Activated CD4-positive, alpha-beta T cell treated with anti-CD3 and anti-CD28 coated beads for 36 hours (primary cell): ENCODE measurements at regions not wholly inside any gene's neighbourhood (a gene's known extent, or its start where the extent isn't known, plus 50 kb on each side); places are given as distances from the start of the nearest gene placed in this dataset.
"Not testable (repeated sequence)": the region's sequence is repeated elsewhere in the genome, so short reads cannot be mapped to it uniquely, and the experiment has no call there.

ENCODE experiments used
- ATAC-seq: fragments of 200-7000 bp; cut with Tn5 transposase; one replicate; pipeline ENCODE4 v1.10.0; 2021; ENCODE audit warnings: mild to moderate bottlenecking, moderate library complexity
- CTCF ChIA-PET: fragments of 350-600 bp; sonication (Branson Sonifier 250); formaldehyde crosslinking; loops from one replicate; lab custom pipeline; 2021; ENCODE audit warnings: antibody characterized with exemption; lab: Charles Lee
- POLR2A ChIA-PET: fragments of 350-600 bp; sonication (Branson Sonifier 250); formaldehyde crosslinking; loops from one replicate; lab custom pipeline; 2021; ENCODE audit warnings: antibody characterized with exemption, inconsistent platforms; lab: Charles Lee
- DNase-seq: peaks from one replicate; pipeline ENCODE4 v3.0.0-alpha.2; 2020
- H3K27ac Mint-ChIP-seq: one replicate; pipeline ENCODE4 v1.8.0; 2021; ENCODE audit warnings: mixed read lengths
- H3K27me3 Mint-ChIP-seq: one replicate; pipeline ENCODE4 v1.8.0; 2021; ENCODE audit warnings: mixed read lengths
- H3K36me3 Mint-ChIP-seq: one replicate; pipeline ENCODE4 v1.8.0; 2021; ENCODE audit warnings: low read depth, mixed read lengths
- H3K4me1 Mint-ChIP-seq: one replicate; pipeline ENCODE4 v1.8.0; 2021; ENCODE audit warnings: mixed read lengths
- H3K4me3 Mint-ChIP-seq: one replicate; pipeline ENCODE4 v1.8.0; 2021; ENCODE audit warnings: mild to moderate bottlenecking, moderate library complexity, mixed read lengths
- H3K9me3 Mint-ChIP-seq: one replicate; pipeline ENCODE4 v1.8.0; 2021; ENCODE audit warnings: low read depth, mixed read lengths
- intact Hi-C, 2 experiments: fragments of 100-400 bp; cut with DNase I in 1 of 2; cut with micrococcal nuclease in 1 of 2; formaldehyde crosslinking; loops; one replicate each; pipeline versions ENCODE4 v1.14.2 to v1.15.1; 2022 to 2024; cut with DNase I, micrococcal nuclease

GRCh38 chr12:91271185-91271584, 88.6 kb upstream of the DCN start:
- Mint-ChIP-seq H3K4me1 (no peaks in the 10 kb centered on the region), H3K4me3 (no peak overlapping the region), H3K9me3 (no peaks in the 10 kb centered on the region), H3K36me3 (no peaks in the 10 kb centered on the region), H3K27ac (no peak overlapping the region), H3K27me3 (peaks cover 17% of the 10 kb centered on the region)
- intact Hi-C loops, result no loop called here
- ChIA-PET POLR2A (no interaction called here), CTCF (no interaction called here)
- DNase-seq, result no peak
- ATAC-seq, result no peak

GRCh38 chr12:91267039-91267438, 84.4 kb upstream of the DCN start:
- CTCF ChIA-PET, result no interaction called here

GRCh38 chr12:91264178-91264577, 81.6 kb upstream of the DCN start:
- ATAC-seq (no peak), DNase-seq (no peak)
- POLR2A ChIA-PET, result no interaction called here
- no peaks in the 10 kb centered on the region for H3K4me1 Mint-ChIP-seq
- no peaks in the 10 kb centered on the region for H3K9me3 Mint-ChIP-seq
- H3K27me3 Mint-ChIP-seq, result peaks cover 6% of the 10 kb centered on the region
- no peak overlapping the region for H3K4me3 Mint-ChIP-seq
- H3K27ac Mint-ChIP-seq, result no peak overlapping the region
- CTCF ChIA-PET, result interaction anchor here (1.3 kb wide), 1 partner anchor 11 kb away, joined by 5 read pairs; no protein-coding TSS in a partner anchor
- intact Hi-C loops, result no loop called here
- H3K36me3 Mint-ChIP-seq, result no peaks in the 10 kb centered on the region

More at GRCh38 chr12:91267039-91267438, 84.4 kb upstream of the DCN start:
- ATAC-seq (no peak), DNase-seq (no peak)
- intact Hi-C loops, result no loop called here
- POLR2A ChIA-PET, result no interaction called here
- H3K36me3 Mint-ChIP-seq, result no peaks in the 10 kb centered on the region
- no peaks in the 10 kb centered on the region for H3K4me1 Mint-ChIP-seq
- no peak overlapping the region for H3K4me3 Mint-ChIP-seq
- H3K27me3 Mint-ChIP-seq, result peaks cover 12% of the 10 kb centered on the region
- H3K27ac Mint-ChIP-seq, result no peak overlapping the region
- no peaks in the 10 kb centered on the region for H3K9me3 Mint-ChIP-seq

- no peaks in the 10 kb centered on the region for H3K9me3 Mint-ChIP-seq
- DNase-seq, result no peak
- H3K36me3 Mint-ChIP-seq, result no peaks in the 10 kb centered on the region
- ChIA-PET CTCF (no interaction called here), POLR2A (no interaction called here)
- ATAC-seq, result no peak
- intact Hi-C loops, result no loop called here
- no peak overlapping the region for H3K4me3 Mint-ChIP-seq
- no peaks in the 10 kb centered on the region for H3K4me1 Mint-ChIP-seq
- no peak overlapping the region for H3K27ac Mint-ChIP-seq
- H3K27me3 Mint-ChIP-seq, result no peaks in the 10 kb centered on the region
Observed at GRCh38 chr12:91261820-91262676, 79.4 kb upstream of the DCN start.

GRCh38 chr12:91256411-91256810, 73.8 kb upstream of the DCN start:
- CTCF ChIA-PET, result no interaction called here
- ATAC-seq (no peak), DNase-seq (no peak)
- POLR2A ChIA-PET, result no interaction called here
- Mint-ChIP-seq H3K9me3 (no peaks in the 10 kb centered on the region), H3K36me3 (no peaks in the 10 kb centered on the region), H3K4me1 (no peaks in the 10 kb centered on the region), H3K27ac (no peak overlapping the region), H3K4me3 (no peak overlapping the region), H3K27me3 (peaks cover 5% of the 10 kb centered on the region)
- intact Hi-C loops, result no loop called here

- CTCF ChIA-PET, result no interaction called here
- Mint-ChIP-seq H3K27ac (no peak overlapping the region), H3K9me3 (peaks cover 2% of the 10 kb centered on the region), H3K4me3 (no peak overlapping the region), H3K36me3 (no peaks in the 10 kb centered on the region), H3K27me3 (peaks cover 9% of the 10 kb centered on the region), H3K4me1 (no peaks in the 10 kb centered on the region)
- POLR2A ChIA-PET, result no interaction called here
- DNase-seq (no peak), ATAC-seq (no peak)
- intact Hi-C loops, result no loop called here
Observed at GRCh38 chr12:91252341-91252740, 69.7 kb upstream of the DCN start.

GRCh38 chr12:91250273-91250665, 67.7 kb upstream of the DCN start:
- CTCF ChIA-PET, result interaction anchor here (0.6 kb wide), 2 partner anchors 171 to 916 kb away, joined by 3 read pairs; no protein-coding TSS in a partner anchor
- DNase-seq (no peak), ATAC-seq (no peak)
- Mint-ChIP-seq H3K4me1 (no peaks in the 10 kb centered on the region), H3K27ac (no peak overlapping the region), H3K4me3 (no peak overlapping the region), H3K9me3 (peaks cover 2% of the 10 kb centered on the region), H3K36me3 (no peaks in the 10 kb centered on the region), H3K27me3 (peaks cover 6% of the 10 kb centered on the region)
- intact Hi-C loops, result no loop called here
- POLR2A ChIA-PET, result no interaction called here

GRCh38 chr12:91249518-91250272, 67.1 kb upstream of the DCN start:
- no peak for ATAC-seq
- peaks cover 6% of the 10 kb centered on the region for H3K27me3 Mint-ChIP-seq
- no peak for DNase-seq
- POLR2A ChIA-PET, result no interaction called here
- H3K4me3 Mint-ChIP-seq, result no peak overlapping the region
- H3K4me1 Mint-ChIP-seq, result no peaks in the 10 kb centered on the region
- intact Hi-C loops, result no loop called here
- no peaks in the 10 kb centered on the region for H3K36me3 Mint-ChIP-seq
- H3K27ac Mint-ChIP-seq, result no peak overlapping the region
- H3K9me3 Mint-ChIP-seq, result peaks cover 2% of the 10 kb centered on the region
- CTCF ChIA-PET, result no interaction called here

GRCh38 chr12:91249054-91249453, 66.4 kb upstream of the DCN start:
- ATAC-seq (no peak), DNase-seq (no peak)
- Mint-ChIP-seq H3K27me3 (peaks cover 4% of the 10 kb centered on the region), H3K4me3 (no peak overlapping the region), H3K36me3 (no peaks in the 10 kb centered on the region), H3K4me1 (no peaks in the 10 kb centered on the region), H3K27ac (no peak overlapping the region), H3K9me3 (peaks cover 2% of the 10 kb centered on the region)
- intact Hi-C loops, result no loop called here
- CTCF ChIA-PET, result no interaction called here
- POLR2A ChIA-PET, result no interaction called here

- H3K4me1 Mint-ChIP-seq, POLR2A ChIA-PET, CTCF ChIA-PET, H3K9me3 Mint-ChIP-seq, H3K4me3 Mint-ChIP-seq, H3K27me3 Mint-ChIP-seq, H3K27ac Mint-ChIP-seq, ATAC-seq, DNase-seq, H3K36me3 Mint-ChIP-seq, intact Hi-C loops: not testable (repeated sequence)
Observed at GRCh38 chr12:91243177-91243576, 60.6 kb upstream of the DCN start.

- no peaks in the 10 kb centered on the region for H3K4me1 Mint-ChIP-seq
- peaks cover 1% of the 10 kb centered on the region for H3K27me3 Mint-ChIP-seq
- no peaks in the 10 kb centered on the region for H3K36me3 Mint-ChIP-seq
- H3K9me3 Mint-ChIP-seq, result no peaks in the 10 kb centered on the region
- POLR2A ChIA-PET, result no interaction called here
- no peak for DNase-seq
- H3K27ac Mint-ChIP-seq, result no peak overlapping the region
- no peak overlapping the region for H3K4me3 Mint-ChIP-seq
- intact Hi-C loops, result no loop called here
- ATAC-seq, result no peak
- CTCF ChIA-PET, result no interaction called here
Observed at GRCh38 chr12:91241756-91242155, 59.1 kb upstream of the DCN start.
